ENCODE measurements at regions not wholly inside any gene's neighbourhood (a gene's known extent, or its start where the extent isn't known, plus 50 kb on each side); places are given as distances from the start of the nearest gene placed in this dataset.
A peak's percentile ranks its signal among the peaks of the same experiment; 100 is the strongest.

GRCh38 chr7:46493196-46493595 is 572.1 kb upstream of the IGFBP3 start:
- Histone ChIP-seq H3K4me3 (no peak overlapping the region), H3K27ac (no peak overlapping the region), H3K4me1 (no peaks in the 10 kb centered on the region), H3K27me3 (no peaks in the 10 kb centered on the region), H3K9me3 (peaks cover 0 to 36% of the 10 kb centered on the region in 2 donors), H3K36me3 (no peaks in the 10 kb centered on the region)
- intact Hi-C loops (cut with DNase I): no loop called here
- no peak for ATAC-seq
- DNase-seq: no peak
- TF ChIP-seq CTCF (IDR thresholded peaks at IDR 0.05): no peak

GRCh38 chr7:46492466-46492865 is 571.4 kb upstream of the IGFBP3 start:
- no peak for ATAC-seq
- intact Hi-C loops (cut with DNase I): no loop called here

GRCh38 chr7:46490406-46490805 is 569.3 kb upstream of the IGFBP3 start:
- no peaks in the 10 kb centered on the region for H3K36me3 ChIP-seq
- no peak for ATAC-seq
- H3K27ac ChIP-seq: no peak overlapping the region
- no peak overlapping the region for H3K4me3 ChIP-seq
- no peak for DNase-seq
- H3K9me3 ChIP-seq: peaks cover 0 to 14% of the 10 kb centered on the region in 2 donors
- H3K4me1 ChIP-seq: no peaks in the 10 kb centered on the region
- intact Hi-C loops (cut with DNase I): no loop called here
- no peak for TF ChIP-seq CTCF (IDR thresholded peaks at IDR 0.05)
- H3K27me3 ChIP-seq: no peaks in the 10 kb centered on the region

More at GRCh38 chr7:46492466-46492865, 571.4 kb upstream of the IGFBP3 start:
- DNase-seq: no peak
- Histone ChIP-seq H3K27me3 (no peaks in the 10 kb centered on the region), H3K9me3 (peaks cover 0 to 32% of the 10 kb centered on the region in 2 donors), H3K36me3 (no peaks in the 10 kb centered on the region), H3K4me1 (no peaks in the 10 kb centered on the region), H3K27ac (no peak overlapping the region), H3K4me3 (no peak overlapping the region)
- no peak for TF ChIP-seq CTCF (IDR thresholded peaks at IDR 0.05)

- DNase-seq (peak in 1 of 4 donors; percentile 57), ATAC-seq (no peak)
- Histone ChIP-seq H3K4me3 (no peak overlapping the region), H3K9me3 (peaks cover 0 to 13% of the 10 kb centered on the region in 2 donors), H3K27me3 (no peaks in the 10 kb centered on the region), H3K27ac (no peak overlapping the region), H3K36me3 (no peaks in the 10 kb centered on the region), H3K4me1 (no peaks in the 10 kb centered on the region)
- intact Hi-C loops (cut with DNase I): no loop called here
- TF ChIP-seq CTCF (IDR thresholded peaks at IDR 0.05): no peak
Observed at GRCh38 chr7:46489106-46489505, 568.0 kb upstream of the IGFBP3 start.

- H3K4me1 ChIP-seq: no peaks in the 10 kb centered on the region
- H3K9me3 ChIP-seq: peaks cover 0 to 13% of the 10 kb centered on the region in 2 donors
- DNase-seq (peak in 2 of 4 donors; percentile 30 to 51), ATAC-seq (no peak)
- TF ChIP-seq CTCF (IDR thresholded peaks at IDR 0.05): no peak
- H3K36me3 ChIP-seq: no peaks in the 10 kb centered on the region
- intact Hi-C loops (cut with DNase I): no loop called here
- no peak overlapping the region for H3K4me3 ChIP-seq
- H3K27me3 ChIP-seq: no peaks in the 10 kb centered on the region
- H3K27ac ChIP-seq: no peak overlapping the region
Observed at GRCh38 chr7:46488607-46489006, 567.5 kb upstream of the IGFBP3 start.

All from left lung (tissue), 4 donors.